Endodermal cell (in vitro differentiated cells): ENCODE measurements at regions not wholly inside any gene's neighbourhood (a gene's known extent, or its start where the extent isn't known, plus 50 kb on each side); places are given as distances from the start of the nearest gene placed in this dataset.

Source experiments
- DNase-seq: peaks from one replicate; pipeline ENCODE4 v3.0.0-alpha.2; 2017
- H3K27ac ChIP-seq: 2 replicates; pipeline ENCODE4 v1.5.1; 2013; ENCODE audit warnings: mild to moderate bottlenecking, low read depth, low read length, moderate library complexity
- H3K27me3 ChIP-seq: 2 replicates; pipeline ENCODE4 v1.6.1; 2013; ENCODE audit warnings: mild to moderate bottlenecking, low read length, moderate library complexity; ENCODE audit not compliant: insufficient read depth, control insufficient read depth, poor library complexity, severe bottlenecking
- H3K36me3 ChIP-seq: 2 replicates; pipeline ENCODE4 v1.7.0; 2013; ENCODE audit warnings: mild to moderate bottlenecking, low read length, moderate library complexity; ENCODE audit not compliant: control insufficient read depth, insufficient read depth
- H3K4me1 ChIP-seq: one replicate; pipeline ENCODE4 v1.7.0; 2013; ENCODE audit warnings: low read length; ENCODE audit not compliant: control insufficient read depth, insufficient read depth
- H3K4me3 ChIP-seq: 2 replicates; pipeline ENCODE4 v1.5.1; 2013; ENCODE audit warnings: mild to moderate bottlenecking, low read length, moderate library complexity
- H3K9ac ChIP-seq: 2 replicates; pipeline ENCODE4 v1.6.1; 2013; ENCODE audit warnings: mild to moderate bottlenecking, low read length, moderate library complexity; ENCODE audit not compliant: poor library complexity, severe bottlenecking; ENCODE audit errors: extremely low read depth
- H3K9me3 ChIP-seq: 2 replicates; pipeline ENCODE4 v1.6.1; 2013; ENCODE audit warnings: mild to moderate bottlenecking, low read length, moderate library complexity; ENCODE audit not compliant: control insufficient read depth
- H3K27ac Mint-ChIP-seq: 2 replicates; pipeline ENCODE4 v1.8.0; 2020; ENCODE audit warnings: mixed read lengths
- H3K27me3 Mint-ChIP-seq: 2 replicates; pipeline ENCODE4 v1.8.0; 2021; ENCODE audit warnings: mild to moderate bottlenecking, mixed read lengths; ENCODE audit not compliant: insufficient read depth
- H3K36me3 Mint-ChIP-seq: 2 replicates; pipeline ENCODE4 v1.8.0; 2020; ENCODE audit warnings: low read depth, mixed read lengths
- H3K4me1 Mint-ChIP-seq: 2 replicates; pipeline ENCODE4 v1.8.0; 2020; ENCODE audit warnings: mixed read lengths
- H3K4me3 Mint-ChIP-seq: 2 replicates; pipeline ENCODE4 v1.8.0; 2020; ENCODE audit warnings: mild to moderate bottlenecking, moderate library complexity, mixed read lengths
- H3K9me3 Mint-ChIP-seq: 2 replicates; pipeline ENCODE4 v1.8.0; 2020; ENCODE audit warnings: mild to moderate bottlenecking, mixed read lengths
- CTCF ChIP-seq: fragments of 200-600 bp; sonication (generic); conservative IDR thresholded peaks from 2 replicates; pipeline ENCODE4 v1.5.0; 2021; ENCODE audit warnings: antibody characterized with exemption, mild to moderate bottlenecking
- WGBS, 2 experiments: methylation state at CpG; one replicate each; pipeline versions ENCODE4 v1.1.5 to v1.1.7; 2013; ENCODE audit warnings: missing lambda C conversion rate in 2 of 2, mixed read lengths in 1 of 2; ENCODE audit not compliant: insufficient coverage in 1 of 2, insufficient read length in 1 of 2; 5-methylcytosine and 5-hydroxymethylcytosine counted together

GRCh38 chr1:230574502-230574901, 67.8 kb upstream of the COG2 start:
- Histone ChIP-seq H3K4me3 (no peak overlapping the region), H3K36me3 (no peaks in the 10 kb centered on the region), H3K4me1 (peaks cover 6% of the 10 kb centered on the region), H3K9ac (no peak overlapping the region), H3K9me3 (no peaks in the 10 kb centered on the region), H3K27me3 (no peaks in the 10 kb centered on the region), H3K27ac (no peak overlapping the region)
- Mint-ChIP-seq H3K4me1 (peaks cover 29% of the 10 kb centered on the region), H3K9me3 (no peaks in the 10 kb centered on the region), H3K36me3 (no peaks in the 10 kb centered on the region), H3K27ac (no peak overlapping the region), H3K4me3 (no peak overlapping the region), H3K27me3 (peaks cover 6% of the 10 kb centered on the region)
- no peak for DNase-seq
- TF ChIP-seq CTCF: no peak
- 88% methylated on average over 3 of the region's 3 CpGs; no CpG with 5 or more reads in 1 of the 2 experiments for WGBS, 2 experiments

GRCh38 chr1:230573658-230574057, 68.6 kb upstream of the COG2 start:
- H3K9me3 Mint-ChIP-seq: no peaks in the 10 kb centered on the region
- Histone ChIP-seq H3K9ac (no peak overlapping the region), H3K36me3 (no peaks in the 10 kb centered on the region), H3K27ac (no peak overlapping the region), H3K9me3 (no peaks in the 10 kb centered on the region), H3K4me3 (no peak overlapping the region), H3K4me1 (peaks cover 6% of the 10 kb centered on the region), H3K27me3 (no peaks in the 10 kb centered on the region)
- no peak overlapping the region for H3K4me3 Mint-ChIP-seq
- peaks cover 29% of the 10 kb centered on the region for H3K4me1 Mint-ChIP-seq
- H3K27me3 Mint-ChIP-seq: peaks cover 10% of the 10 kb centered on the region
- H3K27ac Mint-ChIP-seq: no peak overlapping the region
- WGBS, 2 experiments: 94 to 100% methylated on average over 2 to 3 of the region's 3 CpGs
- no peaks in the 10 kb centered on the region for H3K36me3 Mint-ChIP-seq
- no peak for DNase-seq
- no peak for TF ChIP-seq CTCF

GRCh38 chr1:230572121-230573105, 69.9 kb upstream of the COG2 start:
- no peak overlapping the region for H3K9ac ChIP-seq
- H3K4me3 ChIP-seq: no peak overlapping the region
- H3K9me3 ChIP-seq: no peaks in the 10 kb centered on the region
- H3K36me3 ChIP-seq: no peaks in the 10 kb centered on the region
- H3K4me1 ChIP-seq: peaks cover 6% of the 10 kb centered on the region
- no peaks in the 10 kb centered on the region for H3K27me3 ChIP-seq
- no peak overlapping the region for H3K4me3 Mint-ChIP-seq
- no peak overlapping the region for H3K27ac Mint-ChIP-seq
- peaks cover 10% of the 10 kb centered on the region for H3K27me3 Mint-ChIP-seq
- no peaks in the 10 kb centered on the region for H3K9me3 Mint-ChIP-seq
- DNase-seq: peak; percentile 56
- H3K27ac ChIP-seq: no peak overlapping the region
- peaks cover 31% of the 10 kb centered on the region for H3K4me1 Mint-ChIP-seq
- 65 to 72% methylated on average over 5 to 7 of the region's 7 CpGs for WGBS, 2 experiments
- no peak for TF ChIP-seq CTCF
- no peaks in the 10 kb centered on the region for H3K36me3 Mint-ChIP-seq
